WERI-Rb-1 (cell line): ENCODE measurements at regions not wholly inside any gene's neighbourhood (a gene's known extent, or its start where the extent isn't known, plus 50 kb on each side); places are given as distances from the start of the nearest gene placed in this dataset.

Experiments used
- DNase-seq: peaks from one replicate; pipeline ENCODE4 v3.0.0-alpha.2; 2020
- H3K27ac ChIP-seq: fragments of 250-450 bp; sonication (Bioruptor Pico); 2 replicates; pipeline ENCODE4 v1.5.1; 2020; ENCODE audit warnings: mild to moderate bottlenecking, moderate library complexity
- H3K27me3 ChIP-seq: fragments of 250-450 bp; sonication (Bioruptor Pico); 2 replicates; pipeline ENCODE4 v1.5.1; 2021; ENCODE audit warnings: mild to moderate bottlenecking, low read depth, moderate library complexity; ENCODE audit not compliant: insufficient read depth, severe bottlenecking
- H3K36me3 ChIP-seq: fragments of 250-450 bp; sonication (Bioruptor Pico); 2 replicates; pipeline ENCODE4 v1.5.1; 2020; ENCODE audit warnings: mild to moderate bottlenecking, moderate library complexity
- H3K4me3 ChIP-seq: 2 replicates; pipeline ENCODE4 v1.5.1; 2011; ENCODE audit warnings: low read depth, mild to moderate bottlenecking, control low read depth, low read length
- H3K9me3 ChIP-seq: fragments of 250-450 bp; sonication (Bioruptor Pico); 2 replicates; pipeline ENCODE4 v1.5.1; 2021; ENCODE audit warnings: mild to moderate bottlenecking, moderate library complexity; ENCODE audit not compliant: severe bottlenecking
- TF ChIP-seq, protein P1 (sequence below): IDR thresholded peaks from 2 replicates; pipeline ENCODE4 v1.5.1; 2011; ENCODE audit warnings: low read depth, mild to moderate bottlenecking, control low read depth, inconsistent platforms, low read length

GRCh38 chrX:873016-873415, 242.4 kb downstream of the SHOX start:
- no peak for DNase-seq
- Histone ChIP-seq H3K4me3 (no peak overlapping the region), H3K9me3 (no peaks in the 10 kb centered on the region), H3K36me3 (no peaks in the 10 kb centered on the region), H3K27me3 (peaks cover 33% of the 10 kb centered on the region), H3K27ac (no peak overlapping the region)
- TF ChIP-seq, protein P1, sequence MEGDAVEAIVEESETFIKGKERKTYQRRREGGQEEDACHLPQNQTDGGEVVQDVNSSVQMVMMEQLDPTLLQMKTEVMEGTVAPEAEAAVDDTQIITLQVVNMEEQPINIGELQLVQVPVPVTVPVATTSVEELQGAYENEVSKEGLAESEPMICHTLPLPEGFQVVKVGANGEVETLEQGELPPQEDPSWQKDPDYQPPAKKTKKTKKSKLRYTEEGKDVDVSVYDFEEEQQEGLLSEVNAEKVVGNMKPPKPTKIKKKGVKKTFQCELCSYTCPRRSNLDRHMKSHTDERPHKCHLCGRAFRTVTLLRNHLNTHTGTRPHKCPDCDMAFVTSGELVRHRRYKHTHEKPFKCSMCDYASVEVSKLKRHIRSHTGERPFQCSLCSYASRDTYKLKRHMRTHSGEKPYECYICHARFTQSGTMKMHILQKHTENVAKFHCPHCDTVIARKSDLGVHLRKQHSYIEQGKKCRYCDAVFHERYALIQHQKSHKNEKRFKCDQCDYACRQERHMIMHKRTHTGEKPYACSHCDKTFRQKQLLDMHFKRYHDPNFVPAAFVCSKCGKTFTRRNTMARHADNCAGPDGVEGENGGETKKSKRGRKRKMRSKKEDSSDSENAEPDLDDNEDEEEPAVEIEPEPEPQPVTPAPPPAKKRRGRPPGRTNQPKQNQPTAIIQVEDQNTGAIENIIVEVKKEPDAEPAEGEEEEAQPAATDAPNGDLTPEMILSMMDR: no peak

- no peaks in the 10 kb centered on the region for H3K36me3 ChIP-seq
- H3K9me3 ChIP-seq: no peaks in the 10 kb centered on the region
- H3K27ac ChIP-seq: no peak overlapping the region
- peaks cover 37% of the 10 kb centered on the region for H3K27me3 ChIP-seq
- no peak for DNase-seq
- TF ChIP-seq, protein P1: no peak
- no peak overlapping the region for H3K4me3 ChIP-seq
These were observed 241.5 kb downstream of the SHOX start for GRCh38 chrX:872090-872489.

- H3K9me3 ChIP-seq: no peaks in the 10 kb centered on the region
- H3K4me3 ChIP-seq: no peak overlapping the region
- TF ChIP-seq, protein P1: no peak
- peaks cover 35% of the 10 kb centered on the region for H3K27me3 ChIP-seq
- H3K27ac ChIP-seq: no peak overlapping the region
- H3K36me3 ChIP-seq: no peaks in the 10 kb centered on the region
- no peak for DNase-seq
These were observed 241.0 kb downstream of the SHOX start for GRCh38 chrX:871626-872025.

GRCh38 chrX:867966-868647, 237.5 kb downstream of the SHOX start:
- no peak overlapping the region for H3K4me3 ChIP-seq
- no peak overlapping the region for H3K27ac ChIP-seq
- DNase-seq: no peak
- peaks cover 21% of the 10 kb centered on the region for H3K27me3 ChIP-seq
- TF ChIP-seq, protein P1: no peak
- H3K9me3 ChIP-seq: peaks cover 5% of the 10 kb centered on the region
- no peaks in the 10 kb centered on the region for H3K36me3 ChIP-seq

GRCh38 chrX:867502-867901, 236.9 kb downstream of the SHOX start:
- peaks cover 5% of the 10 kb centered on the region for H3K9me3 ChIP-seq
- no peak overlapping the region for H3K4me3 ChIP-seq
- no peak for DNase-seq
- TF ChIP-seq, protein P1: no peak
- H3K36me3 ChIP-seq: no peaks in the 10 kb centered on the region
- H3K27me3 ChIP-seq: peaks cover 25% of the 10 kb centered on the region
- H3K27ac ChIP-seq: no peak overlapping the region

DNA sequence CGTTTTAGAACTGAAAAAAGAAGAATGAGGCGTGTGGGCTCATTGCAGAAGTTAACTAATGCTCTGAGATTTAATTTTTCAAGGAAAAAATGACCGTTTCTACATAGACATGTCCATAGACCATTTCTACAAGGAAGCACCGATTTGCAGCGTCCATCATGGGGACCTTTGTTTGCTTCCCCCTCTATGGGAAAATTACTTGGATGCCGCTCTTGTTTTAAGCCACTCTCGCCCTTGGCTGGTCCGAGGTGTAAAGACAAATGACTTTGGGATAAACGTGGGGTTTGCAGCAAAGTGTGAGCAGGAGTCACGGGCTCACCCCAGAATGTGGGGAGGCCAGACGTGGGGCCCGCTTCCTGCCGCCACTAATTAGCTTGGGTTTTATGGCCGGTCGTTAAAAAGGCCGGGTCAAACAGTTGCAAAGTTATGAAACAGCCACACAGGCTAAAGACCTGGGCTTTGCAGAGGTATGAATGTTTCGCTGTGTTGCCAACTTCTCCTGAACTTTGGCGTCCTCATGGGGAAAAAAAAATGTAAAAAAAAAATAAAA, 235.9 kb downstream of the SHOX start:
- DNase-seq: no peak
- TF ChIP-seq, protein P1: no peak
- no peak overlapping the region for H3K4me3 ChIP-seq
- H3K27ac ChIP-seq: no peak overlapping the region
- peaks cover 5% of the 10 kb centered on the region for H3K9me3 ChIP-seq
- no peaks in the 10 kb centered on the region for H3K36me3 ChIP-seq
- peaks cover 31% of the 10 kb centered on the region for H3K27me3 ChIP-seq
